Spleen (tissue), 11 donors: ENCODE measurements at regions not wholly inside any gene's neighbourhood (a gene's known extent, or its start where the extent isn't known, plus 50 kb on each side); places are given as distances from the start of the nearest gene placed in this dataset.

Experiments
- DNase-seq: peaks from one replicate; pipeline ENCODE4 v3.0.0-alpha.2; 2020
- H3K27ac ChIP-seq, 8 donors: fragments of 200-600 bp; sonication (generic) in 7 of 8; 1 replicate in 4 of 8; 2 replicates in 4 of 8; pipeline versions ENCODE4 v1.5.0 to v1.8.0; 2016 to 2021; ENCODE audit warnings: inconsistent platforms in 4 of 8, mild to moderate bottlenecking in 4 of 8, moderate library complexity in 1 of 8
- H3K27me3 ChIP-seq, 7 donors: fragments of 200-600 bp; sonication (generic) in 6 of 7; replicated peaks in 1 of 7; 1 replicate in 4 of 7; 2 replicates in 3 of 7; pipeline versions ENCODE4 v1.5.0 to v1.8.0; 2016 to 2021; ENCODE audit warnings: inconsistent platforms in 3 of 7, mild to moderate bottlenecking in 1 of 7
- H3K36me3 ChIP-seq, 6 donors: fragments of 200-600 bp; sonication (generic) in 5 of 6; 1 replicate in 4 of 6; 2 replicates in 2 of 6; pipeline versions ENCODE4 v1.5.0 to v1.8.0; 2016 to 2021; ENCODE audit warnings: inconsistent platforms in 2 of 6
- H3K4me1 ChIP-seq, 6 donors: fragments of 200-600 bp; sonication (generic) in 5 of 6; 1 replicate in 3 of 6; 2 replicates in 3 of 6; pipeline versions ENCODE4 v1.5.0 to v1.8.0; 2016 to 2021; ENCODE audit warnings: inconsistent platforms in 3 of 6
- H3K4me3 ChIP-seq, 8 donors: fragments of 200-600 bp; sonication (generic) in 7 of 8; 1 replicate in 4 of 8; 2 replicates in 4 of 8; pipeline versions ENCODE4 v1.5.0 to v1.8.0; 2016 to 2021; ENCODE audit warnings: inconsistent platforms in 4 of 8, mild to moderate bottlenecking in 4 of 8, moderate library complexity in 2 of 8
- H3K9me3 ChIP-seq, 8 donors: fragments of 200-600 bp; sonication (generic) in 7 of 8; 1 replicate in 4 of 8; 2 replicates in 4 of 8; pipeline versions ENCODE4 v1.5.0 to v1.8.0; 2016 to 2021; ENCODE audit warnings: inconsistent platforms in 4 of 8
- CTCF ChIP-seq, 11 experiments: fragments of 200-600 bp in 7 of 11; fragments of 450-650 bp in 4 of 11; sonication (generic) in 4 of 11; IDR thresholded peaks in 8 of 11; conservative IDR thresholded peaks in 3 of 11; 1 replicate in 7 of 11; 2 replicates in 4 of 11; pipeline versions ENCODE4 v1.4.0 to v1.8.0; 2016 to 2021; ENCODE audit warnings: antibody characterized with exemption in 11 of 11, inconsistent platforms in 4 of 11, mild to moderate bottlenecking in 1 of 11
- POLR2A ChIP-seq, 3 donors: fragments of 450-650 bp; IDR thresholded peaks; one replicate each; pipeline ENCODE4 v1.5.1; 2017; ENCODE audit warnings: antibody characterized with exemption in 3 of 3, mild to moderate bottlenecking in 1 of 3
- POLR2AphosphoS5 ChIP-seq, 3 donors: sonication (generic); formaldehyde crosslinking; IDR thresholded peaks; one replicate each; pipeline ENCODE4 v1.5.1; 2017; ENCODE audit warnings: antibody characterized with exemption in 3 of 3
- WGBS, 5 donors: extraction: QIAGEN DNeasy Blood & Tissue Kit in 3 of 5; methylation state at CpG; one replicate each; pipeline versions ENCODE4 v1.1.5 to v1.1.7; 2013 to 2018; 5-methylcytosine and 5-hydroxymethylcytosine counted together
- intact Hi-C: fragments of 100-400 bp; cut with DNase I; formaldehyde crosslinking; loops from one replicate; pipeline ENCODE4 v1.15.0; 2023; ENCODE audit warnings: low total_unique reads
- donor health status: healthy with polysubstance abuse.
- donor health status: DM: no; HTN: no; CAD: no; lungs with moderate emphysema.
- donor health status: DM: no; HTN: no; CAD: no.
- donor health status: Bipolar disorder and iron deficiency.
- donor health status: healthy.
- donor health status: DM: no; HTN: no; CAD: no.
- donor health status: DM: yes; HTN: yes; CAD: no.

DNA sequence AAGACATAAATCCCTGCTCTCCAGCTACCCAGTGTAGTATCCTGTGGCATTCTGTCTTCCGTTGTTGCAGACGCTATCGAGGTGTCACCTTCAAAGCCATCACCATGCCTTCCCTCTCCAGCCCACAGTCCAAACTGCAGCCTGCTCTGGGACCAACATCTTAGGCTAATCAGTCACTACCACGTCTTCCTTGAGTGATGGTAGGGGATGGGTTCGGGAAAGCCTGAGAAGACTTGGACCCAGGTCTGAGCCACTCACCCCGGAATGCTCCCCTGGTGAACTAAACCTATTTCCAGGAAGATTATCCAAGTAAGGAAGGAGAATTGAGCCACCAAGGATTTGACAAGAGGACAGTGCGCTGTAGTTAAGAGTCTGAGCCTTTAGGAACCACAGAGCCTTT is 52.9 kb upstream of the IRX1 start:
- WGBS, 5 donors, result 78 to 88% (median 79%) methylated on average over 7 of the region's 7 CpGs
- intact Hi-C loops, result no loop called here
- DNase-seq, result no peak

GRCh38 chr5:3542158-3542557 is 53.5 kb upstream of the IRX1 start:
- intact Hi-C loops, result no loop called here
- no peaks in the 10 kb centered on the region for H3K27me3 ChIP-seq
- no peak overlapping the region for H3K4me3 ChIP-seq
- no peaks in the 10 kb centered on the region for H3K4me1 ChIP-seq
- TF ChIP-seq CTCF (IDR thresholded peaks at IDR 0.05 in 8 of 11, conservative IDR thresholded peaks at IDR 0.05 in 3 of 11), result no peak
- TF ChIP-seq POLR2AphosphoS5 (IDR thresholded peaks at IDR 0.05), result no peak
- no peak for TF ChIP-seq POLR2A (IDR thresholded peaks at IDR 0.05)
- no peak for DNase-seq
- no peaks in the 10 kb centered on the region for H3K36me3 ChIP-seq
- whole genome bisulfite sequencing, 5 donors, result 53 to 77% (median 67%) methylated on average over 3 of the region's 3 CpGs
- peaks cover 0 to 12% (median 0%) of the 10 kb centered on the region in 8 donors for H3K9me3 ChIP-seq
- no peak overlapping the region for H3K27ac ChIP-seq

More for the DNA sequence above, 52.9 kb upstream of the IRX1 start:
- Histone ChIP-seq H3K4me3 (no peak overlapping the region), H3K36me3 (no peaks in the 10 kb centered on the region), H3K27ac (no peak overlapping the region), H3K27me3 (no peaks in the 10 kb centered on the region), H3K9me3 (peaks cover 0 to 6% (median 0%) of the 10 kb centered on the region in 8 donors), H3K4me1 (no peaks in the 10 kb centered on the region)
- TF ChIP-seq CTCF (IDR thresholded peaks at IDR 0.05 in 8 of 11, conservative IDR thresholded peaks at IDR 0.05 in 3 of 11) (no peak), POLR2A (IDR thresholded peaks at IDR 0.05) (no peak), POLR2AphosphoS5 (IDR thresholded peaks at IDR 0.05) (no peak)

DNA sequence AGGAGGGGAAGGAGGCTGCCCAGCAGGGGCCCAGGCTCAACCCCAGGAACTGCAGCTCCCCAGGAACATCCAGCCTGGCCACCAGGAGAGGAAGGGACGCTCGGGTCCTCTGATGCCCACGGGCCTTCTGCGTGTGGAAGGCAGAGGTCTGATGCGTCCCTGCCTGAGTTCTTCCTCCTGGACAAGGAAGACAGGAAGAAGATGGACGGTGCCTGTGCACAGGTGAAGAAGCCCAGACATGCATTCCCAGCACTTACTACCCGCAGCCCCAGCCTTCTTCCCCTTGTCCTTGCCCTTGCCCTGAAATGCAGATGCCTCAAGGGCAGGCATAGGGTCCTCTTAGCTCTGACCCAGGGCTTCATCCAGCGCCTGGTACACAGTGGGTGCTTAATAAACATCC is 56.7 kb upstream of the IRX1 start:
- Histone ChIP-seq H3K27ac (no peak overlapping the region), H3K4me1 (no peaks in the 10 kb centered on the region), H3K36me3 (no peaks in the 10 kb centered on the region), H3K4me3 (no peak overlapping the region), H3K9me3 (peaks cover 0 to 44% (median 9%) of the 10 kb centered on the region in 8 donors), H3K27me3 (no peaks in the 10 kb centered on the region)
- 81 to 91% (median 85%) methylated on average over 8 of the region's 8 CpGs for WGBS, 5 donors
- DNase-seq, result no peak
- TF ChIP-seq POLR2AphosphoS5 (IDR thresholded peaks at IDR 0.05), result no peak
- TF ChIP-seq CTCF (IDR thresholded peaks at IDR 0.05 in 8 of 11, conservative IDR thresholded peaks at IDR 0.05 in 3 of 11), result no peak
- no peak for TF ChIP-seq POLR2A (IDR thresholded peaks at IDR 0.05)
- intact Hi-C loops, result no loop called here

DNA sequence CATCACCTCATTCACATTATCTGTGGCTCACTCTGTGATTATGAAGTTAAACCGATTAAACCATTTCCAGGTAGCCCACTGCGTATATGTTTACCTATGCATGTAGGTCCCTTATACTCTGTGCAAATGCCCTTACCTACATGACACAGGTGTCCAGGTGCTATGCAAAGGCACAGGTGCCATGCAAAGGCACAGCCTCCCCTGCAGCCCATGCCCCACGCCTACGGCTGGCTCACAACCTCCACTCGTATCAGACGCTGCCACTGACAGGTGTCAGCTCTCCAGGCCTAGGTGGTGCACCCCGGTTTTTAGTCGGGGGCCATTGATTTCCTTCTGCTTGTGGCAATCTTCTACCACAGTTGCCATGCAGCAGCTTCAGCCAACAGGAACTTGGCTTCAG is 57.7 kb upstream of the IRX1 start:
- Histone ChIP-seq H3K4me3 (no peak overlapping the region), H3K9me3 (peaks cover 0 to 53% (median 13%) of the 10 kb centered on the region in 8 donors), H3K36me3 (no peaks in the 10 kb centered on the region), H3K27ac (no peak overlapping the region), H3K27me3 (no peaks in the 10 kb centered on the region), H3K4me1 (no peaks in the 10 kb centered on the region)
- 90 to 95% (median 92%) methylated on average over 6 to 8 of the region's 8 CpGs for WGBS, 5 donors
- DNase-seq, result no peak
- intact Hi-C loops, result no loop called here
- no peak for TF ChIP-seq CTCF (IDR thresholded peaks at IDR 0.05 in 8 of 11, conservative IDR thresholded peaks at IDR 0.05 in 3 of 11)
